Activated CD4-positive, alpha-beta memory T cell treated with anti-CD3 and anti-CD28 coated beads, Interleukin-2, amount 10 ng/mL, durations not matched to agents 7 days and 5 days (primary cell): ENCODE measurements at regions not wholly inside any gene's neighbourhood (a gene's known extent, or its start where the extent isn't known, plus 50 kb on each side); places are given as distances from the start of the nearest gene placed in this dataset.

Experiments
- CTCF ChIA-PET: fragments of 350-600 bp; sonication (Branson Sonifier 250); formaldehyde crosslinking; loops from one replicate; lab custom pipeline; 2021; ENCODE audit warnings: antibody characterized with exemption, inconsistent platforms; lab: Charles Lee
- POLR2A ChIA-PET: fragments of 350-600 bp; sonication (Branson Sonifier 250); formaldehyde crosslinking; loops from one replicate; lab custom pipeline; 2021; ENCODE audit warnings: antibody characterized with exemption; lab: Charles Lee
- DNase-seq: peaks from one replicate; pipeline ENCODE4 v3.0.0-alpha.2; 2020
- H3K27ac Mint-ChIP-seq: one replicate; pipeline ENCODE4 v1.8.0; 2021; ENCODE audit warnings: mild to moderate bottlenecking, mixed read lengths
- H3K27me3 Mint-ChIP-seq: one replicate; pipeline ENCODE4 v1.8.0; 2021; ENCODE audit warnings: mixed read lengths
- H3K36me3 Mint-ChIP-seq: one replicate; pipeline ENCODE4 v1.8.0; 2021; ENCODE audit warnings: low read depth, mixed read lengths
- H3K4me1 Mint-ChIP-seq: one replicate; pipeline ENCODE4 v1.8.0; 2021; ENCODE audit warnings: mixed read lengths
- H3K4me3 Mint-ChIP-seq: one replicate; pipeline ENCODE4 v1.8.0; 2021; ENCODE audit warnings: mild to moderate bottlenecking, mixed read lengths
- H3K9me3 Mint-ChIP-seq: one replicate; pipeline ENCODE4 v1.8.0; 2021; ENCODE audit warnings: mixed read lengths

- DNase-seq = no peak
- Mint-ChIP-seq H3K4me3 (no peak overlapping the region), H3K9me3 (no peaks in the 10 kb centered on the region), H3K27ac (no peak overlapping the region), H3K4me1 (no peaks in the 10 kb centered on the region), H3K27me3 (no peaks in the 10 kb centered on the region), H3K36me3 (no peaks in the 10 kb centered on the region)
- ChIA-PET POLR2A (no interaction called here), CTCF (no interaction called here)
These were observed 139.1 kb downstream of the SLC17A6 start for GRCh38 chr11:22477312-22477711.

- Mint-ChIP-seq H3K27me3 (no peaks in the 10 kb centered on the region), H3K27ac (no peak overlapping the region), H3K4me1 (no peaks in the 10 kb centered on the region), H3K4me3 (no peak overlapping the region), H3K9me3 (no peaks in the 10 kb centered on the region), H3K36me3 (no peaks in the 10 kb centered on the region)
- ChIA-PET CTCF (no interaction called here), POLR2A (no interaction called here)
- no peak for DNase-seq
These were observed 138.4 kb downstream of the SLC17A6 start for GRCh38 chr11:22476589-22476988.

- Mint-ChIP-seq H3K36me3 (no peaks in the 10 kb centered on the region), H3K4me3 (no peak overlapping the region), H3K27me3 (no peaks in the 10 kb centered on the region), H3K27ac (no peak overlapping the region), H3K9me3 (no peaks in the 10 kb centered on the region), H3K4me1 (no peaks in the 10 kb centered on the region)
- POLR2A ChIA-PET = no interaction called here
- no peak for DNase-seq
- CTCF ChIA-PET = no interaction called here
These were observed 136.4 kb downstream of the SLC17A6 start for GRCh38 chr11:22474616-22475015.

GRCh38 chr11:22473586-22473985 lies 135.4 kb downstream of the SLC17A6 start:
- Mint-ChIP-seq H3K4me1 (no peaks in the 10 kb centered on the region), H3K36me3 (no peaks in the 10 kb centered on the region), H3K27me3 (no peaks in the 10 kb centered on the region), H3K4me3 (no peak overlapping the region), H3K27ac (no peak overlapping the region), H3K9me3 (no peaks in the 10 kb centered on the region)
- POLR2A ChIA-PET = no interaction called here
- CTCF ChIA-PET = no interaction called here
- no peak for DNase-seq

- H3K27ac Mint-ChIP-seq = no peak overlapping the region
- no peak for DNase-seq
- H3K9me3 Mint-ChIP-seq = no peaks in the 10 kb centered on the region
- H3K4me1 Mint-ChIP-seq = no peaks in the 10 kb centered on the region
- no peaks in the 10 kb centered on the region for H3K36me3 Mint-ChIP-seq
- POLR2A ChIA-PET = no interaction called here
- no peaks in the 10 kb centered on the region for H3K27me3 Mint-ChIP-seq
- CTCF ChIA-PET = no interaction called here
- H3K4me3 Mint-ChIP-seq = no peak overlapping the region
These were observed 134.1 kb downstream of the SLC17A6 start for GRCh38 chr11:22472306-22472705.

GRCh38 chr11:22471385-22471784 lies 133.2 kb downstream of the SLC17A6 start:
- CTCF ChIA-PET = no interaction called here
- Mint-ChIP-seq H3K4me3 (no peak overlapping the region), H3K4me1 (no peaks in the 10 kb centered on the region), H3K36me3 (no peaks in the 10 kb centered on the region), H3K9me3 (no peaks in the 10 kb centered on the region), H3K27me3 (no peaks in the 10 kb centered on the region), H3K27ac (no peak overlapping the region)
- POLR2A ChIA-PET = no interaction called here
- DNase-seq = no peak

GRCh38 chr11:22467741-22468140 lies 129.6 kb downstream of the SLC17A6 start:
- Mint-ChIP-seq H3K36me3 (no peaks in the 10 kb centered on the region), H3K9me3 (no peaks in the 10 kb centered on the region), H3K27me3 (no peaks in the 10 kb centered on the region), H3K4me3 (no peak overlapping the region), H3K4me1 (no peaks in the 10 kb centered on the region), H3K27ac (no peak overlapping the region)
- ChIA-PET POLR2A (no interaction called here), CTCF (no interaction called here)
- DNase-seq = no peak

- Mint-ChIP-seq H3K4me1 (no peaks in the 10 kb centered on the region), H3K4me3 (no peak overlapping the region), H3K36me3 (no peaks in the 10 kb centered on the region), H3K27ac (no peak overlapping the region), H3K9me3 (no peaks in the 10 kb centered on the region), H3K27me3 (no peaks in the 10 kb centered on the region)
- DNase-seq = no peak
- ChIA-PET CTCF (no interaction called here), POLR2A (no interaction called here)
These were observed 129.1 kb downstream of the SLC17A6 start for GRCh38 chr11:22467248-22467647.

GRCh38 chr11:22466809-22467208 lies 128.6 kb downstream of the SLC17A6 start:
- ChIA-PET CTCF (no interaction called here), POLR2A (no interaction called here)
- Mint-ChIP-seq H3K27ac (no peak overlapping the region), H3K4me3 (no peak overlapping the region), H3K27me3 (no peaks in the 10 kb centered on the region), H3K36me3 (no peaks in the 10 kb centered on the region), H3K9me3 (no peaks in the 10 kb centered on the region), H3K4me1 (no peaks in the 10 kb centered on the region)
- no peak for DNase-seq

GRCh38 chr11:22466351-22466750 lies 128.2 kb downstream of the SLC17A6 start:
- Mint-ChIP-seq H3K9me3 (no peaks in the 10 kb centered on the region), H3K36me3 (no peaks in the 10 kb centered on the region), H3K27me3 (no peaks in the 10 kb centered on the region), H3K4me1 (no peaks in the 10 kb centered on the region), H3K4me3 (no peak overlapping the region), H3K27ac (no peak overlapping the region)
- ChIA-PET CTCF (no interaction called here), POLR2A (no interaction called here)
- DNase-seq = no peak

GRCh38 chr11:22465620-22466019 lies 127.4 kb downstream of the SLC17A6 start:
- Mint-ChIP-seq H3K4me3 (no peak overlapping the region), H3K27ac (no peak overlapping the region), H3K4me1 (no peaks in the 10 kb centered on the region), H3K9me3 (no peaks in the 10 kb centered on the region), H3K27me3 (no peaks in the 10 kb centered on the region), H3K36me3 (no peaks in the 10 kb centered on the region)
- DNase-seq = no peak
- POLR2A ChIA-PET = no interaction called here
- CTCF ChIA-PET = no interaction called here

- ChIA-PET POLR2A (no interaction called here), CTCF (no interaction called here)
- Mint-ChIP-seq H3K4me1 (no peaks in the 10 kb centered on the region), H3K36me3 (no peaks in the 10 kb centered on the region), H3K9me3 (no peaks in the 10 kb centered on the region), H3K27me3 (no peaks in the 10 kb centered on the region), H3K27ac (no peak overlapping the region), H3K4me3 (no peak overlapping the region)
- no peak for DNase-seq
These were observed 123.4 kb downstream of the SLC17A6 start for GRCh38 chr11:22461626-22462025.

- Mint-ChIP-seq H3K36me3 (no peaks in the 10 kb centered on the region), H3K27ac (no peak overlapping the region), H3K4me3 (no peak overlapping the region), H3K27me3 (no peaks in the 10 kb centered on the region), H3K9me3 (no peaks in the 10 kb centered on the region), H3K4me1 (no peaks in the 10 kb centered on the region)
- POLR2A ChIA-PET = no interaction called here
- CTCF ChIA-PET = no interaction called here
- DNase-seq = no peak
These were observed 122.0 kb downstream of the SLC17A6 start for GRCh38 chr11:22460181-22460580.

GRCh38 chr11:22459048-22459447 lies 120.9 kb downstream of the SLC17A6 start:
- POLR2A ChIA-PET = no interaction called here

GRCh38 chr11:22458161-22458560 lies 120.0 kb downstream of the SLC17A6 start:
- H3K27me3 Mint-ChIP-seq = no peaks in the 10 kb centered on the region
- CTCF ChIA-PET = no interaction called here
- H3K4me1 Mint-ChIP-seq = no peaks in the 10 kb centered on the region
- no peaks in the 10 kb centered on the region for H3K36me3 Mint-ChIP-seq
- H3K9me3 Mint-ChIP-seq = no peaks in the 10 kb centered on the region
- DNase-seq = no peak
- POLR2A ChIA-PET = no interaction called here
- no peak overlapping the region for H3K4me3 Mint-ChIP-seq
- no peak overlapping the region for H3K27ac Mint-ChIP-seq

More at GRCh38 chr11:22459048-22459447, 120.9 kb downstream of the SLC17A6 start:
- DNase-seq = no peak
- CTCF ChIA-PET = interaction anchor here (0.5 kb wide), 1 partner anchor 306 kb away, joined by 3 read pairs; no protein-coding TSS in a partner anchor
- Mint-ChIP-seq H3K27me3 (no peaks in the 10 kb centered on the region), H3K36me3 (no peaks in the 10 kb centered on the region), H3K4me3 (no peak overlapping the region), H3K4me1 (no peaks in the 10 kb centered on the region), H3K9me3 (no peaks in the 10 kb centered on the region), H3K27ac (no peak overlapping the region)
